CD14-positive monocyte (primary cell): ENCODE measurements at regions not wholly inside any gene's neighbourhood (a gene's known extent, or its start where the extent isn't known, plus 50 kb on each side); places are given as distances from the start of the nearest gene placed in this dataset.

ENCODE experiments used
- DNase-seq, 3 donors: peaks; one replicate each; pipeline ENCODE4 v3.0.0-alpha.2; 2011 to 2022
- H2AFZ ChIP-seq: 2 replicates; pipeline ENCODE4 v1.6.0; 2012; ENCODE audit warnings: mild to moderate bottlenecking, low read depth, low read length, inconsistent platforms; ENCODE audit not compliant: insufficient read depth, poor library complexity, severe bottlenecking
- H3K27ac ChIP-seq, 2 donors: 1 replicate in 1 of 2; 2 replicates in 1 of 2; pipeline ENCODE4 v1.5.1; 2012 to 2013; ENCODE audit warnings: low read length in 2 of 2, control low read depth in 1 of 2, inconsistent platforms in 1 of 2, low read depth in 1 of 2, mild to moderate bottlenecking in 1 of 2
- H3K27me3 ChIP-seq, 2 donors: one replicate each; pipeline versions ENCODE4 v1.6.0 to v1.6.1; 2011 to 2013; ENCODE audit warnings: low read length in 2 of 2; ENCODE audit not compliant: control insufficient read depth in 2 of 2, insufficient read depth in 2 of 2
- H3K36me3 ChIP-seq, 2 donors: replicated peaks in 1 of 2; 1 replicate in 1 of 2; 2 replicates in 1 of 2; pipeline versions ENCODE4 v1.5.1 to v1.6.1; 2012 to 2013; ENCODE audit warnings: low read length in 2 of 2, control low read depth in 1 of 2, inconsistent platforms in 1 of 2, mild to moderate bottlenecking in 1 of 2; ENCODE audit not compliant: insufficient read depth in 2 of 2, control insufficient read depth in 1 of 2
- H3K4me1 ChIP-seq, 2 donors: 1 replicate in 1 of 2; 2 replicates in 1 of 2; pipeline versions ENCODE4 v1.5.1 to v1.6.1; 2012 to 2013; ENCODE audit warnings: low read length in 2 of 2, control low read depth in 1 of 2, inconsistent platforms in 1 of 2, mild to moderate bottlenecking in 1 of 2, moderate library complexity in 1 of 2; ENCODE audit not compliant: insufficient read depth in 2 of 2, control insufficient read depth in 1 of 2
- H3K4me2 ChIP-seq: replicated peaks from 2 replicates; pipeline ENCODE3; 2012; ENCODE audit warnings: low read length, moderate library complexity, mild to moderate bottlenecking; ENCODE audit not compliant: poor library complexity, severe bottlenecking; ENCODE audit errors: extremely low read depth
- H3K4me3 ChIP-seq, 3 experiments: fragments of 200-600 bp in 1 of 3; sonication (generic) in 1 of 3; replicated peaks in 1 of 3; 1 replicate in 2 of 3; 2 replicates in 1 of 3; pipeline ENCODE4 v1.5.1; 2011 to 2013; ENCODE audit warnings: low read length in 3 of 3, mild to moderate bottlenecking in 3 of 3, control low read depth in 2 of 3, low read depth in 2 of 3, inconsistent platforms in 1 of 3, moderate library complexity in 1 of 3
- H3K79me2 ChIP-seq: 2 replicates; pipeline ENCODE4 v1.6.0; 2012; ENCODE audit warnings: mild to moderate bottlenecking, control low read depth, inconsistent platforms, low read length, moderate library complexity; ENCODE audit not compliant: insufficient read depth
- H3K9ac ChIP-seq: 2 replicates; pipeline ENCODE4 v1.6.0; 2017; ENCODE audit warnings: low read length, mild to moderate bottlenecking; ENCODE audit not compliant: insufficient read depth, poor library complexity, severe bottlenecking
- H3K9me3 ChIP-seq, 2 donors: replicated peaks in 1 of 2; 1 replicate in 1 of 2; 2 replicates in 1 of 2; pipeline versions ENCODE4 v1.5.1 to v1.6.1; 2012 to 2013; ENCODE audit warnings: low read length in 2 of 2, control low read depth in 1 of 2; ENCODE audit not compliant: control insufficient read depth in 1 of 2, insufficient read depth in 1 of 2
- H4K20me1 ChIP-seq: 2 replicates; pipeline ENCODE4 v1.6.0; 2012; ENCODE audit warnings: mild to moderate bottlenecking, low read length, control low read depth, moderate library complexity; ENCODE audit not compliant: insufficient read depth
- H3K27ac Mint-ChIP-seq, 7 donors: one replicate each; pipeline ENCODE4 v1.8.0; 2020; ENCODE audit warnings: mild to moderate bottlenecking in 7 of 7, mixed read lengths in 7 of 7, moderate library complexity in 6 of 7, inconsistent platforms in 2 of 7
- H3K27me3 Mint-ChIP-seq, 3 donors: one replicate each; pipeline ENCODE4 v1.8.0; 2021 to 2022; ENCODE audit warnings: low read depth in 3 of 3, mild to moderate bottlenecking in 3 of 3, mixed read lengths in 3 of 3, moderate library complexity in 3 of 3, inconsistent platforms in 1 of 3
- H3K36me3 Mint-ChIP-seq, 2 donors: one replicate each; pipeline ENCODE4 v1.8.0; 2020; ENCODE audit warnings: mixed read lengths in 2 of 2, inconsistent platforms in 1 of 2, mild to moderate bottlenecking in 1 of 2
- H3K4me1 Mint-ChIP-seq: one replicate; pipeline ENCODE4 v1.8.0; 2020; ENCODE audit warnings: mild to moderate bottlenecking, mixed read lengths
- H3K4me3 Mint-ChIP-seq, 2 donors: one replicate each; pipeline ENCODE4 v1.8.0; 2020; ENCODE audit warnings: mild to moderate bottlenecking in 2 of 2, mixed read lengths in 2 of 2, moderate library complexity in 1 of 2
- H3K9me3 Mint-ChIP-seq, 7 donors: one replicate each; pipeline ENCODE4 v1.8.0; 2020 to 2022; ENCODE audit warnings: mixed read lengths in 7 of 7, mild to moderate bottlenecking in 6 of 7, moderate library complexity in 6 of 7, inconsistent platforms in 2 of 7
- CTCF ChIP-seq: fragments of 200-600 bp; IDR thresholded peaks from one replicate; pipeline ENCODE4 v1.8.0; 2022; ENCODE audit warnings: antibody characterized with exemption, mild to moderate bottlenecking
- WGBS: methylation state at CpG from one replicate; pipeline ENCODE4 v1.1.5; 2013; ENCODE audit warnings: missing lambda C conversion rate; ENCODE audit not compliant: insufficient coverage; 5-methylcytosine and 5-hydroxymethylcytosine counted together
- intact Hi-C, 2 donors: fragments of 100-400 bp; cut with micrococcal nuclease; formaldehyde crosslinking; loops; one replicate each; pipeline versions ENCODE4 v1.15.0 to v1.15.1; 2023

- WGBS: 60% methylated on average over 1 of the region's 5 CpGs
- Mint-ChIP-seq H3K27ac (no peak overlapping the region), H3K9me3 (peaks cover 4 to 14% (median 7%) of the 10 kb centered on the region in 7 donors)
Observed at GRCh38 chr5:104096451-104096850, 533.9 kb upstream of the NUDT12 start.

GRCh38 chr5:104095527-104095926, 532.9 kb upstream of the NUDT12 start:
- no peaks in the 10 kb centered on the region for H3K36me3 ChIP-seq
- no peak overlapping the region for H3K27ac ChIP-seq
- H4K20me1 ChIP-seq: no peaks in the 10 kb centered on the region
- WGBS: 75% methylated on average over 2 of the region's 2 CpGs
- H3K27me3 Mint-ChIP-seq: no peaks in the 10 kb centered on the region
- no peaks in the 10 kb centered on the region for H3K27me3 ChIP-seq
- no peak overlapping the region for H3K4me3 Mint-ChIP-seq
- no peak for DNase-seq
- peaks cover 4 to 14% (median 7%) of the 10 kb centered on the region in 7 donors for H3K9me3 Mint-ChIP-seq
- H3K9me3 ChIP-seq: peaks cover 4 to 7% of the 10 kb centered on the region in 2 donors
- no peak overlapping the region for H3K27ac Mint-ChIP-seq
- H3K4me2 ChIP-seq: no peak overlapping the region
- H3K9ac ChIP-seq: no peak overlapping the region
- H3K79me2 ChIP-seq: no peaks in the 10 kb centered on the region
- H3K4me1 Mint-ChIP-seq: no peaks in the 10 kb centered on the region
- no peak overlapping the region for H2AFZ ChIP-seq
- H3K36me3 Mint-ChIP-seq: no peaks in the 10 kb centered on the region
- no peaks in the 10 kb centered on the region for H3K4me1 ChIP-seq
- H3K4me3 ChIP-seq: no peak overlapping the region
- intact Hi-C loops: no loop called here
- no peak for TF ChIP-seq CTCF

More at GRCh38 chr5:104096451-104096850, 533.9 kb upstream of the NUDT12 start:
- Histone ChIP-seq H3K9ac (no peak overlapping the region), H3K4me3 (no peak overlapping the region), H3K79me2 (no peaks in the 10 kb centered on the region), H3K27me3 (no peaks in the 10 kb centered on the region), H2AFZ (no peak overlapping the region), H4K20me1 (no peaks in the 10 kb centered on the region), H3K9me3 (peaks cover 4 to 7% of the 10 kb centered on the region in 2 donors), H3K36me3 (no peaks in the 10 kb centered on the region), H3K27ac (no peak overlapping the region), H3K4me1 (no peaks in the 10 kb centered on the region), H3K4me2 (no peak overlapping the region)
- Mint-ChIP-seq H3K4me1 (no peaks in the 10 kb centered on the region), H3K27me3 (no peaks in the 10 kb centered on the region), H3K36me3 (no peaks in the 10 kb centered on the region), H3K4me3 (no peak overlapping the region)
- no peak for TF ChIP-seq CTCF
- no peak for DNase-seq
- intact Hi-C loops: no loop called here
